OCI-LY1 (cell line): ENCODE measurements at regions not wholly inside any gene's neighbourhood (a gene's known extent, or its start where the extent isn't known, plus 50 kb on each side); places are given as distances from the start of the nearest gene placed in this dataset.

Experiments used
- H2AFZ ChIP-seq: fragments of 200-600 bp; sonication (generic), shearing (Covaris generic); 2 replicates; pipeline ENCODE4 v1.6.0; 2014; ENCODE audit warnings: antibody characterized with exemption, mild to moderate bottlenecking, low read length
- H3F3A ChIP-seq: fragments of 200-600 bp; sonication (generic), shearing (Covaris generic); 2 replicates; pipeline ENCODE4 v1.6.0; 2014; ENCODE audit warnings: mild to moderate bottlenecking, antibody characterized with exemption, low read length, moderate library complexity; ENCODE audit not compliant: insufficient read depth
- H3K27ac ChIP-seq: fragments of 200-600 bp; sonication (generic); 2 replicates; pipeline ENCODE4 v1.5.1; 2014; ENCODE audit warnings: low read length, mixed run types, mild to moderate bottlenecking, low read depth; ENCODE audit not compliant: poor library complexity, severe bottlenecking
- H3K27me3 ChIP-seq: fragments of 200-600 bp; sonication (generic); 2 replicates; pipeline ENCODE4 v1.6.0; 2014; ENCODE audit warnings: antibody characterized with exemption, mild to moderate bottlenecking, low read length, moderate library complexity; ENCODE audit not compliant: insufficient read depth
- H3K36me3 ChIP-seq: fragments of 200-600 bp; sonication (generic); 2 replicates; pipeline ENCODE4 v1.6.1; 2014; ENCODE audit warnings: mild to moderate bottlenecking, antibody characterized with exemption, low read length, moderate library complexity, mixed read lengths; ENCODE audit not compliant: insufficient read depth
- H3K4me1 ChIP-seq: fragments of 200-600 bp; sonication (generic); 2 replicates; pipeline ENCODE4 v1.5.1; 2014; ENCODE audit warnings: mild to moderate bottlenecking, low read length, moderate library complexity; ENCODE audit not compliant: insufficient read depth, severe bottlenecking
- H3K4me2 ChIP-seq: fragments of 200-600 bp; sonication (generic), shearing (Covaris generic); 2 replicates; pipeline ENCODE4 v1.6.1; 2014; ENCODE audit warnings: low read length
- H3K4me3 ChIP-seq: fragments of 200-600 bp; sonication (generic); 2 replicates; pipeline ENCODE4 v1.5.1; 2014; ENCODE audit warnings: low read length, low read depth, mild to moderate bottlenecking, mixed read lengths; ENCODE audit not compliant: poor library complexity, severe bottlenecking
- H3K79me2 ChIP-seq: fragments of 200-600 bp; shearing (Covaris generic); 2 replicates; pipeline ENCODE4 v1.6.1; 2016; ENCODE audit warnings: mixed run types, low read length, mixed read lengths; ENCODE audit not compliant: insufficient read depth
- H3K9ac ChIP-seq: fragments of 200-600 bp; sonication (generic), shearing (Covaris generic); 2 replicates; pipeline ENCODE4 v1.6.1; 2014; ENCODE audit warnings: mild to moderate bottlenecking, low read length, mixed read lengths
- H3K9me2 ChIP-seq: fragments of 200-600 bp; sonication (generic), shearing (Covaris generic); 2 replicates; pipeline ENCODE4 v1.6.1; 2014; ENCODE audit warnings: low read depth, mild to moderate bottlenecking, low read length, mixed read lengths
- H3K9me3 ChIP-seq: fragments of 200-600 bp; shearing (Covaris generic); 2 replicates; pipeline ENCODE4 v1.6.1; 2014; ENCODE audit warnings: low read length, mixed read lengths
- H4K20me1 ChIP-seq: fragments of 200-600 bp; sonication (generic), shearing (Covaris generic); 2 replicates; pipeline ENCODE4 v1.6.0; 2016; ENCODE audit warnings: mild to moderate bottlenecking, low read length; ENCODE audit not compliant: insufficient read depth
- CTCF ChIP-seq: fragments of 200-600 bp; sonication (generic), shearing (Covaris generic); IDR thresholded peaks from 2 replicates; pipeline ENCODE4 v1.5.1; 2017; ENCODE audit warnings: mild to moderate bottlenecking, antibody characterized with exemption, low read length, moderate library complexity, mixed read lengths
- EZH2 ChIP-seq: fragments of 200-600 bp; sonication (generic), shearing (Covaris generic); IDR thresholded peaks from 2 replicates; pipeline ENCODE4 v1.8.0; 2017; ENCODE audit warnings: borderline replicate concordance, mixed run types, mild to moderate bottlenecking, antibody characterized with exemption, low read length, moderate library complexity, mixed read lengths

- Histone ChIP-seq H3F3A (no peaks in the 10 kb centered on the region), H3K27ac (no peak overlapping the region), H3K9me2 (no peaks in the 10 kb centered on the region), H3K4me2 (no peak overlapping the region), H4K20me1 (no peaks in the 10 kb centered on the region), H2AFZ (no peak overlapping the region), H3K9me3 (no peaks in the 10 kb centered on the region), H3K36me3 (no peaks in the 10 kb centered on the region), H3K9ac (no peak overlapping the region), H3K79me2 (no peaks in the 10 kb centered on the region), H3K4me1 (no peaks in the 10 kb centered on the region), H3K4me3 (no peak overlapping the region), H3K27me3 (peaks cover 7% of the 10 kb centered on the region; the same call in 1 of the 2 replicates)
- TF ChIP-seq EZH2: no peak
- TF ChIP-seq CTCF: peak; percentile 88
Observed at GRCh38 chr1:231091831-231092301, 51.8 kb upstream of the FAM89A start.

GRCh38 chr1:231091415-231091814 is 51.4 kb upstream of the FAM89A start:
- Histone ChIP-seq H3F3A (no peaks in the 10 kb centered on the region), H4K20me1 (no peaks in the 10 kb centered on the region), H3K79me2 (no peaks in the 10 kb centered on the region), H2AFZ (no peak overlapping the region), H3K9ac (no peak overlapping the region), H3K27ac (no peak overlapping the region), H3K36me3 (no peaks in the 10 kb centered on the region), H3K4me1 (no peaks in the 10 kb centered on the region), H3K4me2 (no peak overlapping the region), H3K9me2 (no peaks in the 10 kb centered on the region), H3K4me3 (no peak overlapping the region), H3K9me3 (no peaks in the 10 kb centered on the region), H3K27me3 (peaks cover 7% of the 10 kb centered on the region; the same call in 1 of the 2 replicates)
- no peak for TF ChIP-seq CTCF
- TF ChIP-seq EZH2: no peak
